SW 1271 (cell line): ENCODE measurements at regions not wholly inside any gene's neighbourhood (a gene's known extent, or its start where the extent isn't known, plus 50 kb on each side); places are given as distances from the start of the nearest gene placed in this dataset.

Source experiments
- DNase-seq, 2 experiments: peaks; one replicate each; lab custom pipeline; 2025; lab: John Stamatoyannopoulos, UW

- DNase-seq = no peak
These were observed 115.5 kb downstream of the TWIST2 start for GRCh38 chr2:238963161-238963970.

- no peak for DNase-seq
These were observed 116.1 kb downstream of the TWIST2 start for GRCh38 chr2:238963971-238964328.

DNA sequence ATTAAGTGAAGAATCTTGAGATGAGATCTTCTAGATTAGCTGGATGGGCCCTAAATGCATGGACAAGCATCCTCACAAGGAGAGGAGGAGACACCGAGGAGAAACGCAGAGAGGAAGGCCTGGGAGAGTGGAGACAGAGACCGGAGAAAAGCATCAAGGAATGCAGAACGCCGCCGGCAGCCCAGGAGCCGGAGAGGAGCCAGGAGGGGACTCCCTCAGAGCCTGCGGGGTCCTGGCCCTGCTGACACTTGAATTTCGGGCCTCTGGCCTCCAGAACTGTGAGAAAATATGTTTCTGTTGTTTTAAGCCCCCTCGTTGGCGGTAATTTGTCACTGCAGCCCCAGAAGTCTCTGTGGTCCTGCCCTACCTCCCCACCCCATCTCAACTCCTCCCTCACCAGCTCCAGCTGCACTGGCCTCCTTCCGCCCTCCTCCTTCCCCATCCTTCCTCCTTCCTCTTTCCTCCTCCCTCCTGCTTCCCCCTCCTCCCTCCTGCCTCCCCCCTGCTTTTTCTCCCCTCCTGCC, 116.7 kb downstream of the TWIST2 start:
- no peak for DNase-seq

DNA sequence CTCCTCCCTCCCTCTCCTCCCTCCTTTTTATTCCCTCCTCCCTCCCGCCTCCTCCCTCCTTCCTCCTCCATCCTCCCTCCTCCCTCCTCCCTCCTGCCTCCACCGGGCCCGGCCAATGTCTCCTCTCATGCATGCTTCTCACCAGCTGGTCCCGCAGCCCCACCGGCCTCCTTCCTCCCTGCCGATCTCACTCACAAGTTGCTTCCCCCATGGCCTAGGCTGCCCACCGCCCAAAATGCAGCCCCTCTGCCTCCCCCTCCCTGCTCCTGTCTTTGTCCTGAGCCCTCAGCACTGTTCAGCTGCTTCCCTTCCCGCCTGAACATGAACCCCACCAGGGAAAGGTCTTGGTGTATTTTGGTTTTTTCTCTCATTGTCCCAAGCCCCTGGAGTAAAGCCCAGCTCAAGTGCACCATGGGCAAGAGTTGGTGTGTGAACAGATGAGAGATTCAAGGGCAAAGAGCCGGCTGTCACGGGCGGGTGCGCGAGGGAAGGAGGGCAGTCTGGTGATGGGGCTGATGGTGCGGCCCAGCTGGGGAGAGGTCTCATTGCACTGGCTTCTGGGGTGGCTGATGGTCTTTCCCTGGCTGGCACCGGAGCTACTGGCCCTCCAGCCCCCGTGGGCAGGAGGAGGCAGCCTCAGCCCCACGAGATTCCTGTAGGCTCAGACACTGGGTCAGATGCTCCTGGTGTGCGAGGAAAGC, 117.6 kb downstream of the TWIST2 start:
- DNase-seq = no peak

DNA sequence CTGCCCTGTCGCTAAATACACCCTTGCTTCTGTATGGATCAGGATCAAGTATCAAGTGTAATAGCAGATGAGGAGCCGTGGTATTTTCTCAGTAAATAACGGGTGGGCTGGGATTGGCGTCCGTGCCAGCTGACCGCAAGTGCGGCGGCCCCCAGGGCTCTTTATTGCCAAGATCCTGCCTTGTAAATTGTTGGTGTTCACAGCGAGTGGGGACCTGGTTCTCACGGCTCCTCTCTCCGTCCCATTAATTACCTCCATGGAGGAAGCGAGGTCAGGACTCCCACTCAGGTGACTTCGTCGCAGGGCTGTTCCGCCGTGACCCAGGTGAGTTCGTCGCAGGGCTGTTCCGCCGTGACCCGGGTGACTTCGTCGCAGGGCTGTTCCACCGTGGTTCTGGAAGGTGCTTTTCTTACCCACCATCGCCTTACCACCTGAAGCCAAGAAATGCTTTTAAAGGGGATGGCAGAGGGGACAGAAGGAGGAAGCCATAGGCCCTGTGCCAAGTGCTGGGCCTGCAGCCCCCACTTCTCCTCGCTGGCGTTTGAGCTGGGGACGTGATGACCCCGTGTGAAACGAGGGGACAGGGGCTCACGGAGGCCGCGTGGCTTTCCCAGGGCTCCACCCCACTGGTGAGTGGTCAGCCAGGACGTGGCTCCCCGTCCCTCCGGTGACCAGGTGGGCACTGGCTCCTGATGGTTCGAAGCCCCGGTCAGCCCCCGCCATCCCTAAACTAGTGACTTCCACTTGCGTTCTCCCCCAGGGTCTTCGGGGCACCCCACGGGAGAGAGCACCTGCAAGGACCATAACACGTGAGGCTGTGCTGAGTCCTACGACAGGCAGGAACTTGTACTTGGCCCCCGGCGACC, 118.4 kb downstream of the TWIST2 start:
- DNase-seq = no peak

DNA sequence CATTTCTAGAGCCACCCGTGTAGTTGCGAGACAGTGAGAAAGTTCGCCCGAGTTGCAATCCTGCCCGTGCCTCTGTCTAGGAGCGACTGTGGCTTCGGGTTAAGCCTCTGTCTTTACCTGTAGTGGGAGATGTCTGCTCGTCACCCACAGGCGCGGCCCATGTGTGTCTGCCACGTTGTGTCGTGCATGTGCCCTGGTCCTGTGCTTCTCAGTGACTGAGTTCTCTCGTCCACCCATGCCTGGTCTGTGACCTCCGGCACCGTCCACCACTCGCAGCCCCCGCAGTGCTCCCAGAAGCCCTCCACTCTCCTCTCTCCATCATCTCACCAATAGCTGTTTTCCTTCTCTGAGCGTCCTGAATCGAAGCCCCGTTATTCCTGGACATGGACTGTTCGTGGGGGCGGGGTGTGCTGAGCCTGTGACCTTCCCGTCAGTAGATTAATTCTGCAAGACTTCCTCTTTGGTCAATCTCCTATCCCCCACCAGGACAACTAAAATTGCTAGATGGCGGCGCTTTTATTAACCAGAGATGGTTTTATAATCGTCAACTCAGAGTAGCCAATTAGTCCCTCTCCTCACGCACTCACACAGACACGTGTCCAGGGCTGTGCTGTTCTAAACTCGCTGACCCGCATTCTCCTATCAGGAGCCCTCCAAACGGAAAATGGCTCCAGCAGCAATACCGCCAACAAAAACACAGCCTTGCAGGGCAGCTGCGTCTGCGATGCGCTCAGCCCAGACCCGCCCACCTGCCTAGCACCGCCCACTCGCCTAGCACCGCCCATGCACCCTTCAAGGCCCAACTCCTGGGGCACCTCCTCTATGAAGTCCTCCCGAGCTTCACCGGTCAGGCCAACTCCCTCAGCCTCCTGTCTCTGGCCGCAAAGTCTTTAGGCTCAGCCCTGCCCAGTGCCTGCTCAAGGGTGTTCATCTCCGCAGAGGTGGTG, 119.4 kb downstream of the TWIST2 start:
- no peak for DNase-seq

GRCh38 chr2:238967978-238968360, 120.1 kb downstream of the TWIST2 start:
- DNase-seq = no peak

- DNase-seq = no peak
These were observed 120.9 kb downstream of the TWIST2 start for GRCh38 chr2:238968616-238969384.

DNA sequence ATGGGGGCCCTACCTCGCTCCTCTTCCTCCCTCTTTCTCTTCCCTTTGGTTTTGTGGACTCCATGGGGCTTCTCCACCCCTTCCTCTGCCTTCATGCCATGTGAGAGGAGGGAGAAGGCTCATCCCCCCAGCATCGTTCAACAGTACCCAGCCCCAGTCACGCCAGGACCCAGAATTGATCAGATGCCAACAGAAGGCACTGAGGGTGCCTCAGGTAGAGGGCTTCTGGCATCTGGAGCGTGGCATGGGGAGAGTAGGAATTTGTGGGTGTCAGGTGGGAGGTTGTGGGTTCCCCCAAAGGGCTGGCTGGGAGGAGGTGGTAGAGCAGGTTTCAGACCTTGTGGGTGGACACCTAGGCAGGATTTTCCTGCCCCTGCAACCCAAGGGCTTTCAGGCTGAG, 122.0 kb downstream of the TWIST2 start:
- DNase-seq = no peak

DNA sequence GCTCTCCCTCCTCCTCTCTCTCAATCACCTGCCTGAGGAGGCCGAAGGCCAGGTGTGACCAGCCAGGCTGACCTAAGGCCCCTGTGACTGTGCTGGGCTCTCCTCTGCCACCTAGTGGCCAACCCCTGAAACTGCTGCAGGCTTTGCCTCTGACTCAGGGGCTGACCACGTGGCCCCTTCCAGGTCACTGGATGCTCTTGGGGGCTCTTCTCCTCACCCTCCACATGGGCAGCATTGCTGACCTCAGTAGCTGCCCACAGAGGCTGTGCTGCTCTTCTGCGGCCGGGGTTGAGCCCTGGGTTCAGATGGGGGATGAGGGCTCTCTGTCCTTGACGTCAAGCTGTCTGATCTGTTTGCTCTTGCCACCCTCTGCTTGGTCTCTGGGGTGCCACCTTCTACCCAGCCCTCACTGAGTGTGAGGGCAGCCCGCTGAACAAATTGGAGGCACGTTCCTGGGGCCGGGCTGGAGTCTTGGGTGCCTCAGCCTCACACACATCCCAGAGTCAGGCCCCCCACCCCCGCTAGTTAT, 122.7 kb downstream of the TWIST2 start:
- DNase-seq = peak in 1 of 2 experiments; percentile 39

DNA sequence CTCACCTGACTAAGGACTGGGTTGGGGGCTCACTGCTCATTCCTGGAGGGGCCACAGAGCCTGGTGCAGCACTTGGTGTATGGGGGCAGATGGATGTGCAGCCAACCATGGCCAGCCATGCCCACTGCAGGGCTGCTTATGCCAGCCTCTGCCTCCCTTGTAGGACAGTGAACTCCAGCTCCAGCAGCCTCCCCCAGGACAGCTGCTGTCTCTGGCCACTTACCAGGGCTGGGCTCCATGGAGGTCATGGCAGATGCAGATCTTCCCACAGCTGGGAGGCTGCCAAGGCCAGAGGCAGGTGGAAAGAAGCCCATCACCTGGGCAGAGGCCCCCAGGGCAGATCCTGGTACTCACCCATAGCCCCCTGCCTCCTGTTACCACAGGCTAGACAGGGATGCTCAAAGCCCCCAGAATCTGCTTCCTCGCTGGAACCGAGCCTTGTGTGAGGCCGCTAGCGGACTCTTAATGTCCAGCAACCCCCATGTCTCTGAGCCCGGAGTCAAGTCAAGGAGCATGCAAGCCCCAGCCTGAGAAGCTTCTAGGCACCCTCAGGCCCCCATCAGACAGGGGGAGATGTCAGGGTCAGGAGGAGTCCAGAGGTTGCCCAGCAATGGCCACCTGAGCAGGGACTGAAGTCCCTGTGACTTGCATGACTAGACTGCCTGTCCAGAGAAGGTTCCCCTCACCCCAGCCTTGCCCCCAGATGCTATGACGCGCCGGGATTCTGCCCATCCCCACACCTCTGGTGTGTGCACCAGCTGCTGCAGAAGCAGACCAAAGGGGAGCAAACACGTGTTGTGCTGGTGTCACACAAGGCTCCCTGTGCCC, 123.6 kb downstream of the TWIST2 start:
- DNase-seq = no peak

DNA sequence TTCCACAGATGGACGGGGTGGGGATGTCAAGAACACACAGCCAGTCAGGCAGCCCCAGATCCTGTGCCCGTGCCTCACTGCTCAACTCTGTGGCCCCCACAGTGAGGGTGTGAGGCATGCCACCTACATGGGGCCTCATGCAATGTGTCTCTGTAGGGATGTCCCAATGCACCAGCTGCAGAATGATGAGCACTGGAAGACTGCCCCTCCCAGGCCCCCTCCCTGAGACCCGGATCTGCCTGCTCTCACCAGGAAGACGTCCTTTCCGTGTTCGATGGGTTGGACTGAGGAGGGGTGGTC, 124.2 kb downstream of the TWIST2 start:
- no peak for DNase-seq

- no peak for DNase-seq
These were observed 125.3 kb downstream of the TWIST2 start for GRCh38 chr2:238973038-238973739.

DNA sequence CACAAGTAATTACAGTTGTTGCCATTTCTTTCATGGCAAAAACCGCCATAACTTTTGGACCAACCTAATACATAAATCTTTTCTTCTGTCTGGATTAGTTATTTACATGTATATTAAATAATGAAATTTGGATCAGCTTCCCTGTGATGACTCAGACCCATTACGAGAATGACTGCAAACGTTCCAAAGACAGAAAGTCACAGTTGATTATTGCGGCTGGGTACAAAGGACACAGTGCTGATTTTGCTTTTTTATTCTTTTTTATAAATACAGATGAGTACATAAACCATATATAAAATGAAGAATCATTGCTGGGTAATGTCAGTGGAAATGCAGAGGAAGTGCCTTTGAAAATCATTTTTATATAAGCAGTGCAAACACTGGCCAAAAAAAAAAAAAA, 126.2 kb downstream of the TWIST2 start:
- no peak for DNase-seq

- peak in 1 of 2 experiments; percentile 15 for DNase-seq
These were observed 126.7 kb downstream of the TWIST2 start for GRCh38 chr2:238974501-238975166.

DNA sequence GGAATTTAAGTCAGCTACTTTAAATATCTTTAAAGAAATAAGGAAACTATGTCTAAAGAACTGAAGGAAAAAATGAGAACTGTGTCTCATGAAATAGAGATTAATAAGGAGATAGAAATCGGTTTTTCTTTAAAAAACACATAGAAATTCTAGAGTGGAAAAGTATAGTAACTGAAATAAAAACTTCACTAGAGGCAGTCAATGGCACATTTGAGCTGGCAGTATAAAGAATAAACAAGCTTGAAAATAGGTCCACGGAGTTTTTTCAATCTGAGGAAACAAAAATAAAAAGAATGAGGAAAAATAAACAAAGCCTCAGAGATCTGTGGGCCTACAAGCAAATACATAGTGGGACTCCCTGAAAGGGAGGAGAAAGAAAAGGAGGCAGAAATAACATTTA, 127.5 kb downstream of the TWIST2 start:
- no peak for DNase-seq

DNA sequence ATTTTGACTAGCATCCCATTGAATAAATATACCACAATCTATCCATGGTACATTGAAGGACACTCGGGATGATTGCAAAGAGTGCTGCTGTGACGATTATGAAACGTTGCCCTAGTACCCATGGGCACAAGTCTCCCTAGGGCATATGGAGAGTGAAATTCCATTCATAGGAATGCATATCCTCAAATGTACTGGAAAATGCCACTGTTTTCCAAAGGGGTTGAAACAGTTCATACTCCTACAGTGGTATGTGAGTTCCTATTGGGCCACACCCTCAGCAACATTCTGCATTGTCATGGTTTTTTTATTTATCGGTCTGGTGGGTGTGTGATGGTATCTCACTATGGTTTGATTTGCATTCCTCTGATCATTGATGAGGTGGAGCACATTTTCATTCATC, 130.6 kb downstream of the TWIST2 start:
- DNase-seq = peak in 1 of 2 experiments; percentile 11

GRCh38 chr2:238979636-238980035, 131.8 kb downstream of the TWIST2 start:
- DNase-seq = no peak
